HG02571 (cell line): ENCODE measurements at regions not wholly inside any gene's neighbourhood (a gene's known extent, or its start where the extent isn't known, plus 50 kb on each side); places are given as distances from the start of the nearest gene placed in this dataset.
A peak's percentile ranks its signal among the peaks of the same experiment; 100 is the strongest.

Experiments used
- ATAC-seq: cut with Tn5 transposase; IDR thresholded peaks from one replicate; pipeline ENCODE4 v1.9.1; 2021; ENCODE audit warnings: mild to moderate bottlenecking, moderate library complexity; ENCODE audit not compliant: unreplicated experiment

DNA sequence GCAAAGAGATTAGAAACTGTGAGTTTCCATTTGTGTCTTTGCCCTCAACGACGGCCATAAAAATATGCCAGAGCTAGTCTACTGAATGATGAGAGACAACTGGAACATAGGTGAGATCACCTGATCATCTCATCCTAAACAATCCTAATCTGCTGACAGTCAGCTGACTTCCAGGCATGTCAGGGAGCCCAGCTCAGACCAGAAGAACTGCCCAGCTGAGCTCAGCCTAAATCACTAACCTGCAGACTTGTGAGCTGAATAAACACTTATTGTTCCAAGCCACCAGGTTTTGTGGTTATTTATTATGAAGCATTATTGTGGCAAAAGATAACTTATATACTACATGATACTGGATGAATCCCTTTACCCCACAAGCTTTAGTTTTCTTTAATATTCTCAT lies 118.9 kb upstream of the PLEKHG7 start:
- no peak for ATAC-seq

GRCh38 chr12:92582893-92583292 lies 119.9 kb upstream of the PLEKHG7 start:
- ATAC-seq, result no peak

DNA sequence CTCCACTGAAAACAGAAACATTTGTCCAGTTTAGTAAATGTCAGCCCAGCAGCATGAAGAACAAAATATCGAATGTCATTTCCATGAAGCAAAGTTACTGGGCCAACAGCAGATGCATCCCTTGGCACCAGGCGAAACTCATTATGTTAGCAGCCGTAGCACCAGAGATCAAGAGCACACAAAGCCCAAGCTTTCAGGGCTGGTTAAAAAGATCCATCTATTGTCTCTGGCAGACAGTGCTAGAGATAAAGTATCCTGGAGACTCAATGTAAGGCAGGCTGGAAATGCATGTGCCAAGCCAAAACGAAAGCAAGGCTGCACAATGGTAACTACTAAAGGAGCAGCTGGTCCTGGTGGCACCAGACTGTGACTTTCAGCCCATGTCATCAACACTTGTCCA lies 120.3 kb upstream of the PLEKHG7 start:
- no peak for ATAC-seq

GRCh38 chr12:92581604-92582003 lies 121.2 kb upstream of the PLEKHG7 start:
- no peak for ATAC-seq

GRCh38 chr12:92574911-92575570 lies 127.7 kb upstream of the PLEKHG7 start:
- no peak for ATAC-seq

- no peak for ATAC-seq
Observed at GRCh38 chr12:92574051-92574783, 128.6 kb upstream of the PLEKHG7 start.

GRCh38 chr12:92573104-92573503 lies 129.7 kb upstream of the PLEKHG7 start:
- no peak for ATAC-seq

- no peak for ATAC-seq
Observed at GRCh38 chr12:92571844-92572543, 130.8 kb upstream of the PLEKHG7 start.

- no peak for ATAC-seq
Observed at GRCh38 chr12:92571169-92571568, 131.6 kb upstream of the PLEKHG7 start.

DNA sequence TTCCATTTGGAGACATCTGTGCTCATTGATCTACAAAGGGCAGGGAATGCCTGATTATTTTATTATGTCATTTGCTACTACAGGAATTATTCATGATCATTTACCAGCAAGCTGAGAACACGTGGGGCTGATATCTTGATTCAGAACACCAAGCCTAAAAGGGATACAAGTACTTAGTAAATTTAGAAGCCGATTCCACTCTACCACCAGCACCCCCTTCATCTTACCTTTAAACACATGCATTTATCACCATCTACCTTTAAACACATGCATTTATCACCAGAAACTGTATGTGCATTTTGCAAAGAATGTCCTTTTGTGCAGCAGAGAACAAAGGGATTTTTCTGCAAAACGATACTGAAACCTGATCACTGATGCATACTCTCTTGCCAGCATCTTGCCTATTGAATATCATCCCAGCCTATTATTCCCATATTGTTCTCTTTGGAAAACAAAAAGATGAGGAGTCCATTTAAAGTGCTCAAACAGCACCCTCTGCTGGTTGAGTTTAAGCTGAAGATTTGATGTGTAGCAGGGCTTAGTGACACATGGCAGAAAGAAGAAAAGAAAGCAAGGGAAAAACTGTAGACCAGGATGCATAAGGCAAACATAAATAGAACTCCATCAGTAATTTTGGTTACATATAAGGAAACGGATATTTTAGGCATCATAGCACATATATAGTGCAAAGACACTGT lies 132.6 kb upstream of the PLEKHG7 start:
- ATAC-seq, result peak; percentile 83

GRCh38 chr12:92568691-92569090 lies 134.1 kb upstream of the PLEKHG7 start:
- no peak for ATAC-seq

DNA sequence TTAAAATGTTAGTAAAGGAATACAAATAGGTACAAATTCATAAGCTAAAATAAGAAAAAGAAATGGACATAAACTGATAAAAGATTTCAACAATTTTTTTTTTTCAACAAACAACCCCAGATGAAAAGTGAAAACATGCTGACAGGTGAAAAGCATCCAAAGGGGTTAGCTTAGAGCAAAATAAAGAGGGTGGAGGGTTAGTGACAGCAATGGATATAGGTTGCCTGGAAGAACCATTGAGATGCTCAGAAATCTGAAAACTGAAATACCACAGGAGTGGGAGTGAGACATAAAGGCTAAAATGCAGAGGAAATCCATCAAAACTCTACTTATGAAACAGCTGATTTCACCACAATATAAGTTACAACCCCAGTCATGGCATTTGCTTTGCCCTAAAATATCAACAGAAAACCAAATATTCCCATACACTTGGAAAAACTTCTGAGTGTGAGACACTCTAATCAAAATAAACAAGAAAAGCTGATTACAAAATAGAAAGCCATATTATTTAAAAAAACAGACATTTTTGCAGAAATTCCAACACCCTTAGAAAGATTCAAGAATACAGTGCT lies 136.3 kb upstream of the PLEKHG7 start:
- no peak for ATAC-seq

DNA sequence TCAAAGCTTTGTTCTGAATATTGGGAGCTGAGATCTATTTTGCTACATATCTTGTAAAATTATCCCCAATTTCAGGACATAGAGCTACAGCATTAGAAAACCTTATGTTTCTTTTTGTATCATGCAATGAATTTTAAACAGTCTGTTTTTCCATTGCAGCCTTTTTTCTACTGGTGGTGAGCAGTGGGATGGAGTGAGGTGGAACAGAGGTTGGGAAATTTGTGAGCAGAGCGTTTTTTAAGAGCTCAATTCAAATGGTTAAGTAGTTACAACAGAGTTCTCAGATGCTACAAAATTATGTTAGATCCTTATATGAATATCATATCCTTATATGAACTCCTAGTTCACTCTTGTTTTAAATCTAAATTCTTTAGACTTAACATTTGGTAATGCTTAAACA lies 139.0 kb upstream of the PLEKHG7 start:
- ATAC-seq, result no peak

GRCh38 chr12:92562063-92562734 lies 140.6 kb upstream of the PLEKHG7 start:
- no peak for ATAC-seq

DNA sequence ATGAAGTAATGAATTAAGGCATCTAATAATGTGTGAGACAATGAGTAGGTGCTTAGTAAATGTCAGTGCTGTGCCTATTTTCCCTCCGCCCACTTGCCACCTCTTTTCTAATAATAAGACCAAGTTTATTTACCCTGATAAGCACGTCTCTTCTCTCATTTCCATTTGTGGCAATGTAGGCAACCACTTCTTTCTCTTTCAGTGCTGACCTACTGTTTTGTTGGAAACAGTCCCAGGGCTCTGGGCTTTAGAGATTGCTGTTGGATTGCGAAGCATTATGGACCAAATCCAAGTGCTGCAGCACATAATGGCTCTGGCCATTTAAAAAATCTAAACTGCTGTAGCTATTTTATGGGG lies 141.3 kb upstream of the PLEKHG7 start:
- no peak for ATAC-seq

DNA sequence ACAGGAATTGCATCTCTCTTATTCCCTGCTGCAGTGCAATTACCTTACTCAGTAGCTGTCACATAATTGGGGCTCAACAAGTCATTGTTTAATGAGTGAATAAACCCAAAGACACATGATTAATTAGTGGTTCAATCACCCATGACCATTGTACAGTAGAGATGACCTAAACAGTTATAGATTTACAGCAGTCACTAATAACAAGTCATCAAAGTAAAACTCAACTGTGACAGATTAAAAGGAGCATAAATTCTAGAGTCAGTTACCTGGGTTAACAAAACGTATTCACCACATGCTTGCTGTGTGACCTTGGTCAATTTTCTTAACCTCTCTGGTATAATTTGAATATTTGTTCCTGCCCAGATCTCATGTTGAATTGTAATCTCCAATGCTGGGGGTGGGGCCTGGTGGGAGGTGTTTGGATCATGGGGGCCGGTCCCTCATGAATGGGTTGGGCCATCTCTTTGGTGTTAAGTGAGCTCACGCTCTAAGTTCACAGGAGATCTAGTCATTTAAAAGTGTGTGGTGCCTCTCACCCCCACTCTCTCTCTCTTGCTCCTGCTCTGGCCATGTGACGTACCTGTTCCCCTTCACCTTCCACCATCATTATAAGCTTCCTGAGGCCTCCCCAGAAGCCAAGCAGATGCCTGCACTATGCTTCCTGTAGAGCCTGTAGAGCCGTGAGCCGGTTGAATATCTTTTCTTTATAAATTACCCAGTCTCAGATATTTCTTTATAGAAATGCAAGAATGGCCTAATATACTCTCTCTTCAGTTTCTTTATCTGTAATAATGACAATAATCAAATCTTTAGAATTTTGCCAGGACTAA lies 141.9 kb upstream of the PLEKHG7 start:
- no peak for ATAC-seq

- ATAC-seq, result no peak
Observed at GRCh38 chr12:92558806-92559205, 144.0 kb upstream of the PLEKHG7 start.

DNA sequence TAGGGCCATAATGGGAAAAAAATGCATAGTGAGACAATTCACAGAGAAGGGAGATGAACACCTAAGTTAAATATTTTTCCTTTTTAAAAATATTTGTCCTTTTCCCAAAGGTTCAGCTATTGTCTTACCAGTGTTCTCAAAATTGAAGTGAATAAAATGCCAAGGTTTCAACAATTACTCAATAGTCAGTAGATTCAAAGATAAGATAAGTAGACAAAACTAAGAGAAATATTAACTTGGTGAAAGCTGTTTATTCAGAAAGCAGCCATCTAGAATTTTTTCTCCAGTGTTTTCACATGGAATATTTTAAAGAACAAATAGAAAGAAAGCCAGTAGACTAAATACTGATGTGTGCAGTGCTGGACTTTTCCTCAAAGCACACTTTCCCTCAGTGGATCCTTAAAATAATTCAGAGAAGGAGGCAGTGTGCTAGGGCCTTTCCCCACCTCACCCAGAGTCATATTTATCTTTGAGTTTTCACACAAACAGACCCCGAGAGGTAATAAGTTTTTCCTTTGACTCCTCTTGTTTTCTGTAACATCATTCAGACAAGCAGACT lies 144.5 kb upstream of the PLEKHG7 start:
- no peak for ATAC-seq

- ATAC-seq, result no peak
Observed at GRCh38 chr12:92557422-92557724, 145.4 kb upstream of the PLEKHG7 start.
